ENCODE measurements at regions not wholly inside any gene's neighbourhood (a gene's known extent, or its start where the extent isn't known, plus 50 kb on each side); places are given as distances from the start of the nearest gene placed in this dataset.

- H3K4me3 ChIP-seq (ENCODE audit: low read length) = no peak overlapping the region
- H3K4me1 ChIP-seq (ENCODE audit: insufficient read depth, low read length) = peaks cover 3% of the 10 kb centered on the region
Measured at GRCh38 chr2:18924386-18924785, 335.0 kb upstream of the NT5C1B start.

GRCh38 chr2:18922276-18922675 is 332.9 kb upstream of the NT5C1B start:
- no peak overlapping the region for H2AFZ ChIP-seq (ENCODE audit: low read depth, low read length)

More at GRCh38 chr2:18924386-18924785, 335.0 kb upstream of the NT5C1B start:
- no peak overlapping the region for H2AFZ ChIP-seq (ENCODE audit: low read depth, low read length)
- no peaks in the 10 kb centered on the region for H3K27me3 ChIP-seq (ENCODE audit: insufficient read depth, low read length)
- no peaks in the 10 kb centered on the region for H3K9me3 ChIP-seq (ENCODE audit: low read length)
- H3K36me3 ChIP-seq (ENCODE audit: insufficient read depth, low read length) = no peaks in the 10 kb centered on the region

GRCh38 chr2:18918280-18918679 is 328.9 kb upstream of the NT5C1B start:
- H3K4me3 ChIP-seq (ENCODE audit: low read length) = no peak overlapping the region

More at GRCh38 chr2:18922276-18922675, 332.9 kb upstream of the NT5C1B start:
- H3K9me3 ChIP-seq (ENCODE audit: low read length) = no peaks in the 10 kb centered on the region
- H3K27me3 ChIP-seq (ENCODE audit: insufficient read depth, low read length) = no peaks in the 10 kb centered on the region
- peaks cover 3% of the 10 kb centered on the region for H3K4me1 ChIP-seq (ENCODE audit: insufficient read depth, low read length)
- H3K36me3 ChIP-seq (ENCODE audit: insufficient read depth, low read length) = no peaks in the 10 kb centered on the region
- no peak overlapping the region for H3K4me3 ChIP-seq (ENCODE audit: low read length)

GRCh38 chr2:18915227-18915626 is 325.9 kb upstream of the NT5C1B start:
- no peak overlapping the region for H2AFZ ChIP-seq (ENCODE audit: low read depth, low read length)
- H3K27me3 ChIP-seq (ENCODE audit: insufficient read depth, low read length) = no peaks in the 10 kb centered on the region
- H3K9me3 ChIP-seq (ENCODE audit: low read length) = no peaks in the 10 kb centered on the region
- peaks cover 3% of the 10 kb centered on the region for H3K4me1 ChIP-seq (ENCODE audit: insufficient read depth, low read length)
- no peaks in the 10 kb centered on the region for H3K36me3 ChIP-seq (ENCODE audit: insufficient read depth, low read length)
- no peak overlapping the region for H3K4me3 ChIP-seq (ENCODE audit: low read length)

More at GRCh38 chr2:18918280-18918679, 328.9 kb upstream of the NT5C1B start:
- Histone ChIP-seq H3K9me3 (ENCODE audit: low read length) (no peaks in the 10 kb centered on the region), H3K27me3 (ENCODE audit: insufficient read depth, low read length) (no peaks in the 10 kb centered on the region), H2AFZ (ENCODE audit: low read depth, low read length) (no peak overlapping the region), H3K36me3 (ENCODE audit: insufficient read depth, low read length) (no peaks in the 10 kb centered on the region), H3K4me1 (ENCODE audit: insufficient read depth, low read length) (no peaks in the 10 kb centered on the region)

GRCh38 chr2:18913512-18913911 is 324.1 kb upstream of the NT5C1B start:
- Histone ChIP-seq H3K4me3 (ENCODE audit: low read length) (no peak overlapping the region), H3K36me3 (ENCODE audit: insufficient read depth, low read length) (no peaks in the 10 kb centered on the region), H3K9me3 (ENCODE audit: low read length) (no peaks in the 10 kb centered on the region), H2AFZ (ENCODE audit: low read depth, low read length) (no peak overlapping the region), H3K27me3 (ENCODE audit: insufficient read depth, low read length) (no peaks in the 10 kb centered on the region), H3K4me1 (ENCODE audit: insufficient read depth, low read length) (peaks cover 3% of the 10 kb centered on the region)

GRCh38 chr2:18912225-18912888 is 323.0 kb upstream of the NT5C1B start:
- Histone ChIP-seq H3K4me1 (ENCODE audit: insufficient read depth, low read length) (peaks cover 3% of the 10 kb centered on the region), H3K27me3 (ENCODE audit: insufficient read depth, low read length) (no peaks in the 10 kb centered on the region), H2AFZ (ENCODE audit: low read depth, low read length) (no peak overlapping the region), H3K9me3 (ENCODE audit: low read length) (no peaks in the 10 kb centered on the region), H3K36me3 (ENCODE audit: insufficient read depth, low read length) (no peaks in the 10 kb centered on the region), H3K4me3 (ENCODE audit: low read length) (no peak overlapping the region)

GRCh38 chr2:18911416-18911815 is 322.0 kb upstream of the NT5C1B start:
- H3K36me3 ChIP-seq (ENCODE audit: insufficient read depth, low read length) = no peaks in the 10 kb centered on the region
- no peak overlapping the region for H2AFZ ChIP-seq (ENCODE audit: low read depth, low read length)
- peaks cover 3% of the 10 kb centered on the region for H3K4me1 ChIP-seq (ENCODE audit: insufficient read depth, low read length)
- no peaks in the 10 kb centered on the region for H3K9me3 ChIP-seq (ENCODE audit: low read length)
- H3K4me3 ChIP-seq (ENCODE audit: low read length) = no peak overlapping the region
- H3K27me3 ChIP-seq (ENCODE audit: insufficient read depth, low read length) = no peaks in the 10 kb centered on the region

GRCh38 chr2:18910843-18911242 is 321.5 kb upstream of the NT5C1B start:
- H3K27me3 ChIP-seq (ENCODE audit: insufficient read depth, low read length) = no peaks in the 10 kb centered on the region
- no peak overlapping the region for H3K4me3 ChIP-seq (ENCODE audit: low read length)
- H3K9me3 ChIP-seq (ENCODE audit: low read length) = no peaks in the 10 kb centered on the region
- no peak overlapping the region for H2AFZ ChIP-seq (ENCODE audit: low read depth, low read length)
- H3K4me1 ChIP-seq (ENCODE audit: insufficient read depth, low read length) = peaks cover 3% of the 10 kb centered on the region
- no peaks in the 10 kb centered on the region for H3K36me3 ChIP-seq (ENCODE audit: insufficient read depth, low read length)

- no peaks in the 10 kb centered on the region for H3K9me3 ChIP-seq (ENCODE audit: low read length)
Measured at GRCh38 chr2:18907937-18908336, 318.6 kb upstream of the NT5C1B start.

GRCh38 chr2:18907508-18907907 is 318.1 kb upstream of the NT5C1B start:
- H3K36me3 ChIP-seq (ENCODE audit: insufficient read depth, low read length) = no peaks in the 10 kb centered on the region
- H2AFZ ChIP-seq (ENCODE audit: low read depth, low read length) = no peak overlapping the region
- H3K4me1 ChIP-seq (ENCODE audit: insufficient read depth, low read length) = peaks cover 3% of the 10 kb centered on the region
- no peaks in the 10 kb centered on the region for H3K9me3 ChIP-seq (ENCODE audit: low read length)
- no peak overlapping the region for H3K4me3 ChIP-seq (ENCODE audit: low read length)
- no peaks in the 10 kb centered on the region for H3K27me3 ChIP-seq (ENCODE audit: insufficient read depth, low read length)

More at GRCh38 chr2:18907937-18908336, 318.6 kb upstream of the NT5C1B start:
- Histone ChIP-seq H3K4me1 (ENCODE audit: insufficient read depth, low read length) (peaks cover 3% of the 10 kb centered on the region), H3K4me3 (ENCODE audit: low read length) (no peak overlapping the region), H3K27me3 (ENCODE audit: insufficient read depth, low read length) (no peaks in the 10 kb centered on the region), H2AFZ (ENCODE audit: low read depth, low read length) (no peak overlapping the region), H3K36me3 (ENCODE audit: insufficient read depth, low read length) (no peaks in the 10 kb centered on the region)

GRCh38 chr2:18903750-18904149 is 314.4 kb upstream of the NT5C1B start:
- Histone ChIP-seq H3K9me3 (ENCODE audit: low read length) (no peaks in the 10 kb centered on the region), H3K4me3 (ENCODE audit: low read length) (no peak overlapping the region), H3K27me3 (ENCODE audit: insufficient read depth, low read length) (no peaks in the 10 kb centered on the region), H3K4me1 (ENCODE audit: insufficient read depth, low read length) (no peaks in the 10 kb centered on the region), H2AFZ (ENCODE audit: low read depth, low read length) (no peak overlapping the region), H3K36me3 (ENCODE audit: insufficient read depth, low read length) (no peaks in the 10 kb centered on the region)

- Histone ChIP-seq H3K36me3 (ENCODE audit: insufficient read depth, low read length) (no peaks in the 10 kb centered on the region), H3K4me3 (ENCODE audit: low read length) (no peak overlapping the region), H3K4me1 (ENCODE audit: insufficient read depth, low read length) (no peaks in the 10 kb centered on the region), H2AFZ (ENCODE audit: low read depth, low read length) (no peak overlapping the region), H3K9me3 (ENCODE audit: low read length) (no peaks in the 10 kb centered on the region), H3K27me3 (ENCODE audit: insufficient read depth, low read length) (no peaks in the 10 kb centered on the region)
Measured at GRCh38 chr2:18901242-18901641, 311.9 kb upstream of the NT5C1B start.

GRCh38 chr2:18900691-18901141 is 311.3 kb upstream of the NT5C1B start:
- H3K9me3 ChIP-seq (ENCODE audit: low read length) = no peaks in the 10 kb centered on the region
- H3K4me1 ChIP-seq (ENCODE audit: insufficient read depth, low read length) = no peaks in the 10 kb centered on the region
- no peaks in the 10 kb centered on the region for H3K36me3 ChIP-seq (ENCODE audit: insufficient read depth, low read length)

GRCh38 chr2:18899725-18900124 is 310.4 kb upstream of the NT5C1B start:
- Histone ChIP-seq H3K9me3 (ENCODE audit: low read length) (no peaks in the 10 kb centered on the region), H2AFZ (ENCODE audit: low read depth, low read length) (no peak overlapping the region), H3K4me3 (ENCODE audit: low read length) (no peak overlapping the region), H3K36me3 (ENCODE audit: insufficient read depth, low read length) (no peaks in the 10 kb centered on the region), H3K4me1 (ENCODE audit: insufficient read depth, low read length) (no peaks in the 10 kb centered on the region), H3K27me3 (ENCODE audit: insufficient read depth, low read length) (no peaks in the 10 kb centered on the region)

More at GRCh38 chr2:18900691-18901141, 311.3 kb upstream of the NT5C1B start:
- Histone ChIP-seq H3K27me3 (ENCODE audit: insufficient read depth, low read length) (no peaks in the 10 kb centered on the region), H3K4me3 (ENCODE audit: low read length) (no peak overlapping the region), H2AFZ (ENCODE audit: low read depth, low read length) (no peak overlapping the region)

Data from neuron (in vitro differentiated cells).